CD4-positive, alpha-beta T cell treated with Interleukin-17A for 1 hour (primary cell): ENCODE measurements at regions not wholly inside any gene's neighbourhood (a gene's known extent, or its start where the extent isn't known, plus 50 kb on each side); places are given as distances from the start of the nearest gene placed in this dataset.
"Not testable (repeated sequence)": the region's sequence is repeated elsewhere in the genome, so short reads cannot be mapped to it uniquely, and the experiment has no call there.

ENCODE experiments used
- DNase-seq: peaks from one replicate; pipeline ENCODE4 v3.0.0-alpha.2; 2020

GRCh38 chr7:142602756-142603155 is 146.5 kb upstream of the PRSS1 start:
- no peak for DNase-seq

GRCh38 chr7:142602183-142602582 is 147.1 kb upstream of the PRSS1 start:
- DNase-seq: no peak

DNA sequence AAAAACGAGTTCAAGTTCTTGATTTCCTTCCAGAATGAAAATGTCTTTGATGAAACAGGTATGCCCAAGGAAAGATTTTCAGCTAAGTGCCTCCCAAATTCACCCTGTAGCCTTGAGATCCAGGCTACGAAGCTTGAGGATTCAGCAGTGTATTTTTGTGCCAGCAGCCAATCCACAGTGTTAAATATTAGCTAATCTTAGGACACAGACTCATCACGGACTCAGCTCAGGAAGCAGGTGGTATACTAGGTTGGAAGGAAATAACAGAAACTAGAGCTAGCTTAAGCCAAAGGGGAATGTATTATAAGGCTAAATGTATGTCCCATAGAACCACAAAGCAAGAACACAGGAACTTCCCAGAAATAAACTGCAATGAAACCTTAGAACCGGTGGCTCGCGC is 151.0 kb upstream of the PRSS1 start:
- no peak for DNase-seq

DNA sequence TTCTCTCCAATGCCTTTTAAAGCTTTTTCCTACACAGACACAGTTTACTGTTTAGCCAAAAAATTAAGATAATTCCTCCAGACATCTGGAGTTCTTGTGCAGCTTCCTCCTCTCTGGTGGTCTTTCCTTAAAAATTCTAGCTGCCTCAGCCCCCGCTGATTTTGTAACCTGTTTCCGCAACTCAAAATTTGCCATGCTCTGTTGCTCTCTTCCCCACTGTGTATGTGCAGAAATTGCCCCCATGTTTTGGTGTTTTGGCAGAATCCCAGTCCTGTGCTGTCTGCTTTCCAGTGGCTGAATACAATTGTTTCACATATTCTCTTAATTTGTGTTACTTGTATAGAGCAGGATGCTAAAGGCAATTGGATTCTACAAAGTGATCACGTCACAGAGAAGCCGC is 151.7 kb upstream of the PRSS1 start:
- DNase-seq: no peak

GRCh38 chr7:142595816-142596516 is 153.3 kb upstream of the PRSS1 start:
- DNase-seq: no peak

- no peak for DNase-seq
These were observed 155.2 kb upstream of the PRSS1 start for GRCh38 chr7:142594078-142594477.

DNA sequence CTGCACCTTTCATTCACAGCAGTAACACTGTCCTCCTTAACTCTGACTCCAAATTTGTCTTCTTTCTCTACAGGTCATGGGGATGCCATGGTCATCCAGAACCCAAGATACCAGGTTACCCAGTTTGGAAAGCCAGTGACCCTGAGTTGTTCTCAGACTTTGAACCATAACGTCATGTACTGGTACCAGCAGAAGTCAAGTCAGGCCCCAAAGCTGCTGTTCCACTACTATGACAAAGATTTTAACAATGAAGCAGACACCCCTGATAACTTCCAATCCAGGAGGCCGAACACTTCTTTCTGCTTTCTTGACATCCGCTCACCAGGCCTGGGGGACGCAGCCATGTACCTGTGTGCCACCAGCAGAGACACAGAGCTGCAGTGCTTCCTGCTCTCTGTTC is 156.2 kb upstream of the PRSS1 start:
- DNase-seq: no peak

- DNase-seq: no peak
These were observed 156.6 kb upstream of the PRSS1 start for GRCh38 chr7:142592664-142593063.

GRCh38 chr7:142592231-142592630 is 157.0 kb upstream of the PRSS1 start:
- no peak for DNase-seq

GRCh38 chr7:142590830-142591457 is 158.3 kb upstream of the PRSS1 start:
- DNase-seq: no peak

DNA sequence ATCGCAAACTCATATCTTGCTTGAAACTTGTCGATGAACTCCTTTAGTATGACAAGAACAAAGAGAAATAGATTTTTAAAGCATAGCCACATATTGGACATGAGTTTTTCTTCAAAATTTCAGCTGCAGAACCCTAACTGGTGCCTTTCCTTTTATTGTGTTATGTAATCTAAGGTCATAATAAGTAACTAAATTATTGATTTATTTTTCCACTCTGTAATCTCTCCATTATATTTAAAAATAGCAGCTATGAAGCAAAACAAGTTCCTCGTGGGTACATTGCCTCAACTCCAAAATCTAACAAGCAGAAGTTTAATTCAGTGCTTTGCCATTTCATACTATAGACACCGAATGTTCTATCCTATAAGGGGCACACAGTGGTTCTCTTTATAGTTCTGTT is 159.2 kb upstream of the PRSS1 start:
- DNase-seq: no peak

GRCh38 chr7:142587578-142588191 is 161.6 kb upstream of the PRSS1 start:
- DNase-seq: peak; percentile 55

DNA sequence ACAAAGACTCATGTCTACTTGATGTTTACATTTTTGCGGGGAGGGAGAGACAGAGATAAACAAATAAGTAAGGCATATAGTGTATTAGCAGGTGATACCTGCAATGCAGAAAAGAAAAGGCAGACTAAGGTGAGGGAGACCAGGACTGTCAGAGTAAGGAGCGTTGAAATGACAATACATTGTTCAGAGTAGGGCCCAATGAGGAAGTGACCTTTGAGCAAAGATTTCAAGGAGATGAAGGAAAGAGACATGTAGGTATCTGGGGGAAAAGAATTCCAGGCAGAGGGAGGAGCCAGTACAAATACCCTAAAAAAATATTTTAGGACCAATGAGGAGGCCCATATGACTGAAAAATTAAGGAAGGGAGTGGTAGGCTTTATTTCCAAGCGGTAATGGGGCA is 162.7 kb upstream of the PRSS1 start:
- no peak for DNase-seq

DNA sequence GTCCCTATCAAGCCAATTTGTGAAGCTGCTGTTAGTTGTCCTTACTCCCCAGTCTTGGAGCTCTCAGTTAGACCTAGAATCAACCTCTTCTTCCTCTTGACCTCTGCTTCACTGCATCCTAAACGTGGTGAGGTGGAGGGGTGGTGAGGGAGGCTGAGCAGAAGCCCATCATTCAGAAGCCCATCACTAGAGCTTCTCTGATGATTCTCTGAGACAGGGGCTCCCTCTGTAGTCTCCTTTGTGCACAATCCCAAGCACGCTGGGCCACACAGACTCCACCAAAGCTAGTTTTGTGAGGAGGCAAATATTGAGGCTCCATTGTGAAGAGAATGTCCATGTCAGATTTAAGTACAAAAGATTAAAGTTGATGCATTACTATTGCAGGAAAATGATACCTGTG is 163.8 kb upstream of the PRSS1 start:
- no peak for DNase-seq

DNA sequence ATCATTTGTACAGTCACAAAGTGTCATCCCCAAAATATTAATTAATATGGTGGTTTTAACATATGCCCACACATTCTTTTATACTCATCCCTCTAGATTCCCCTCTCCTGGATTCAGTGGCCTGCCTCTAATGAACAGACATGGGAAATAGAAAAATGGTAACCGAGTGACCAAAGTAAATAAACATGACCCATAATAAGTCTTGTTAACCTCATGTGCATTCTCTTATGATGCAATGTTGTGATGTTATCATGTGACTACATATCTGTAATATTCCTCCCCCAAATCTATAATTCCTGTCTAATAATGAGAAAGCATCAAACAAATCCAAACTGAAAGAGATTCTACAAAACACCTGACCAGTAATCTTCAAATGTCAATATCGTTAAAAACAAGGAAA is 164.5 kb upstream of the PRSS1 start:
- DNase-seq: no peak

DNA sequence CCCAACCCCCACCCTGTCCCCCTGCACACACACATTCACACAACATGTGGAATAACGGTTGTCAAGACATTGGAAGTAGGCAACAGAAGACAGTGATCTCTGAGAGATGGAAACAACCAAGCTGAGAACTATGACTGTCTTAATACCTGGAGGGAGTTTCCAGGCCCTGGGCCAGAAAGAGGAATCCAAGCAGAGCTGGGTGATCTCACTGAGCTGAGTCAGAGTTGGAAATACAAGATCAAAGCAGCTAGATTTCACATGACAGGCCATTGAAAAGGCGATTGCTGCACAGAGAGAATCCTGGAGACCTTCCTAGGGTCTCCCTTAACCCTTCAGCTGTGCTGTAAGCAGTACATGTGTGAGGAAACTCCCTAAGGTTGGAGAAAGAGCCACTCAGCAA is 165.8 kb upstream of the PRSS1 start:
- DNase-seq: peak; percentile 28

DNA sequence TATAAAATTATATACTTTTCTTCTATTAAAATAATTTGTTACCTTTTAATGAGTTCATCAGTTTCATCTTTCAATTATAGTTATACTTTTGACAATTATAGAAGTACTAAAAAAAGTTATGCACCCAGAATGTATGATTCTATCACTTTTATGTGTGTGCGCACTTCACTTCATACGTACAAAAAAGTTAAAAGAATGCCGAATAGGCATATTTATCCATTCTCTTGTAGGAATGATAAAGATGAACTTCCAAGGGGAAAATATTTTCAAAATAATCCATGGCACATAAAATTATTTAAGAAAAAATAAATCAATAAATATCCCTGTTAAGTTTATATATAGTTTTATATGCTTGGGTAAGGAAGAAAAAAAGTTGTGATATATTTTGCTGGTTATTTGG is 166.9 kb upstream of the PRSS1 start:
- DNase-seq: no peak

DNA sequence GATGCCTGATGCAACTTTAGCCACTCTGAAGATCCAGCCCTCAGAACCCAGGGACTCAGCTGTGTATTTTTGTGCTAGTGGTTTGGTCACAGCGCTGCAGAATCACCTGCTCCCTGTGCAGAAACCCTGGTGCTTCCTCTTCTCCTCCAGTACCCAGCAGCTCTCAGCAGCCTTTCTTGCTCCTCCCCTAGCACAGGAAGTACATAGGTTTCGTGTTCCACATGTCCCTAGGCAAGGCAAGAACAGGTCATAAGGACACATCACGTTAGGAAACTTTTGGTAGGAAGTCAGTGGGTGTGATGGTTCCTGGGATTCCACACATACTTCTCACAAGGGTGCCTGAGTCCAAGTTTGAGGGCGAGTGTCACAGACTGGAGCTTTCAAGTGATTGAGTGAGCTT is 167.9 kb upstream of the PRSS1 start:
- DNase-seq: peak; percentile 25

DNA sequence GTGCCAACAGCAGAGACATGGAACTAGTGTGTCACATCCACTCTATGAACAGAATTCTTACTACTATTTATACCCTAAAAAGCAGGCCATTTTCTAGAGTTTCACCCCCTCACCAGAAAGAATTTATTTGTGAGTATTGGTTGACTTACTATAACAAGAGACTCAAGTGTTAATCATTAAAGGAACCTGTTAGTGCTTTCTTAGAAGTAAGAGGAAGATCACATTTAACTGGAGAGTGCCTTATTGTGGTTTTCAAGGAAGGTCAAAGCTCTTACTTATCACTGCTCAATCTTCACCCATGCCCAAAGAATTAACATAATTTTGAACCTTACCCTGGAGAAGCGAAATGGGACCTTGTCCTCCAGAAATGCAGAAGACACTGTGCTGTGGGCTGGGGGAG is 169.3 kb upstream of the PRSS1 start:
- no peak for DNase-seq

DNA sequence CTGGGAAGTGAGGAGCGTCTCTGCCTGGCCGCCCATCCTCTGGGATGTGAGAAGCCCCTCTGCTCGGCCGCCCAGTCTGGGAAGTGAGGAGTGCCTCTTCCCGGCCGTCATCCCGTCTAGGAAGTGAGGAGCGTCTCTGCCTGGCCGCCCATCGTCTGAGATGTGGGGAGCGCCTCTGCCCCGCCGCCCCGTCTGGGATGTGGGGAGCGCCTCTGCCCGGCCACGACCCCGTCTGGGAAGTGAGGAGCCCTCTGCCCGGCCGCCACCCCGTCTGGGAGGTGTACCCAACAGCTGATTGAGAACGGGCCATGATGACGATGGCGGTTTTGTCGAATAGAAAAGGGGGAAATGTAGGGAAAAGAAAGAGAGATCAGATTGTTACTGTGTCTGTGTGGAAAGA is 173.9 kb upstream of the PRSS1 start:
- DNase-seq: not testable (repeated sequence)

GRCh38 chr7:142571581-142571980 is 177.7 kb upstream of the PRSS1 start:
- DNase-seq: no peak

- no peak for DNase-seq
These were observed 179.4 kb upstream of the PRSS1 start for GRCh38 chr7:142569851-142570250.

GRCh38 chr7:142568435-142569097 is 180.7 kb upstream of the PRSS1 start:
- DNase-seq: no peak
